NCI-H2227 treated with DMSO at 0.1 percent for 48 hours (cell line): ENCODE measurements at regions not wholly inside any gene's neighbourhood (a gene's known extent, or its start where the extent isn't known, plus 50 kb on each side); places are given as distances from the start of the nearest gene placed in this dataset.

ENCODE experiments used
- DNase-seq: peaks from one replicate; lab custom pipeline; 2025; lab: John Stamatoyannopoulos, UW

GRCh38 chr12:93299262-93299846 lies 78.4 kb upstream of the NUDT4 start:
- no peak for DNase-seq

DNA sequence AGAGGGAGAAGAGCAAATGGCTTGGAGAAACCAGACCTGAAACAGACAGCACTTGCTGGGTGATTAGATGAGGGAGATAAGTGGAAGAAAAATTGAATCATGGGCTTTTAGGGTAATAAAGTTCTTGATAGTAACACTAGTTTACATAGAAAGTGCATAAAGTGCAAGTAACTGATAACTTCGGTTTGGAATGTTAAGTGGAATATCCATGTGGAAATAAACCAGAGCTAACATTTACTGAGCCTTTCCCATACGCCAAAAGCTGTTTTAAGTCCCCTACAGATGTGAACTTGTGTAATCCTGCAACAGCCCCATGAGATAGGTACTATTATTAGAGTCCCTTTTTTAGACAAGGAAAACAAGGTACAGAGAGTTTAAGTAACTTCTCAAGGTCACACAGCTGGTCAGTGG lies 77.1 kb upstream of the NUDT4 start:
- no peak for DNase-seq

- no peak for DNase-seq
Observed at GRCh38 chr12:93302331-93303229, 75.1 kb upstream of the NUDT4 start.

DNA sequence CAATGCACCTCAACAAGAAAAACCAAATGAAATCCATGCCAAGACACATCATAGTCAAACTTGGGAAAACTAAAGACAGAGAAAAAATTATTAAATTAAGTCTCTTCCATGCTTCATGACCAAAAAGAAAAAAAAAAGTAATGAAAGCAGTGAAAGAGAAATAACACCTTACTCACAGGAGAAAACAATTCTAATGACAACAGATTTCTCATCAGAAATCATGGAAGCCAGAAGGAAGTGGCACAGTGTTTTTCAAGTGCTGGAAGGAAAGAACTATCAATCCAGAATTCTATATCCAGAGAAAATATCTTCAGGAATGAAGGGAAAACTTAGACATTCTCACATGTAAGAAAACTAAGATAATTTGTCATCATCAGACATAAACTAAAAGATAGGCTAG lies 71.1 kb upstream of the NUDT4 start:
- no peak for DNase-seq

DNA sequence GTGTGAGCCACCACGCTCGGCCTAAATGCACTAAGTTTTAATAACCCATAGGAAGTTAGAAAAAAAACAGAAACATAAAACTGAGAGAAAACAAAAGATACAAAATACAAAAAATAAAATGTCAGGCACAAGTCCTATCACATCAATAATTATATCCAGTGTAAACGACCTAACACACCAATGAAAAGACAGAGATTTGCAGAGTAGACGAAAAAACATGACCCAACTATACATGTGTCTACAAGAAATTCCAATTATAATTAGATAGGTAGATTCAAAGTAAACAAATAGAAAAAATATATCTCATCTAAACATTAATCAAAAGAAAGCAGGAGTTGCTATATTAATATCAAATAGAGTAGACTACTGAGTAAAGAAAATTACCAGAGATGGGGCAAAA lies 69.4 kb upstream of the NUDT4 start:
- no peak for DNase-seq

- no peak for DNase-seq
Observed at GRCh38 chr12:93311827-93312226, 65.9 kb upstream of the NUDT4 start.

DNA sequence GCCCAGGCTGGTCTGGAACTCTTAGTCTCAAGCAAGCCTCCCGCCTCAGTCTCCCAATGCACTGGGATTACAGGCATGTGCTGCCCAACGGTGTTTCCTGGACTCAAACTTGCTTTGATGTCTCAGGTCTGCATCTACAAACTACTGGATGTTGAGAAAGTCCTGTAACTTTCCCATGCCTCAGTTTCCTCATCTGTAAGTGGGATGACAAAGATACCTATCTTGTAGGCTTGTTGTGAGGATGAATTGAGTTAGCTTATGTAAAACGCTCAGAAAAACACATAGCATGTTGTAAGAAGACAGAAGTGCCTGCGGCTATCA lies 63.6 kb upstream of the NUDT4 start:
- DNase-seq, result no peak

GRCh38 chr12:93315385-93315906 lies 62.3 kb upstream of the NUDT4 start:
- peak; percentile 38 for DNase-seq

DNA sequence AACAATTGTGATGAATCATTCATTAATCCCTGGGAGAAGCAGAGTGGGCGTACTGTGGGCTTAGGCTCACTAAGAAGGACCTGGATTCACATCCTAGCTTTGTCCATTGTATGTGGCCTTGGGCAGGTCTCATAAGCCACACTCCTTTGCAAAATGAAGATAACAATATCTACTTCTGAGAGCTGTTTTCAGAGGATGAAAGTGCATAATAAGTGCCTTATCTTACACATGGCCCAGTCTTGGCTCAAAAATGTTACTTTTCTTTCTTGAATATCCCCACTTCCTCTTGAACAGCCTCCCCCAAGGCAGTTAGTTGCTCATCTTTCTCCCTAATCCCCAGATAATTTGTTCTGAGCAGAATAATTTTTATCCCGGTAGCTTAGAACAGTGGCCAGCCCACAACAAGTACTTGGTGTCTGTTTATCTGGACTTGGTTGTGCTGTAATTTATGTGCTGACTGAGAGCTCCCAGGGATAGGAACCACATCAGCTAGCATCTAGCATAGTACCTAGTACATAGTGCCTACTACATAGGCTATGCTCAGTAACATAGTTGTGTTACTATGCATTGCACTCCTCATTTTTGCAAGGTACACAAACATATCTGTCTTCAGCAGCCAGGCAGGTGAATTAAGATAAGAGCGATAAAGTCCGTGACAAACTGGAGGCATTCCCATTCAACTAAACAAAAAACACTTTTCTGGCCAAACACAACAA lies 61.7 kb upstream of the NUDT4 start:
- no peak for DNase-seq

- no peak for DNase-seq
Observed at GRCh38 chr12:93316623-93316971, 61.1 kb upstream of the NUDT4 start.

DNA sequence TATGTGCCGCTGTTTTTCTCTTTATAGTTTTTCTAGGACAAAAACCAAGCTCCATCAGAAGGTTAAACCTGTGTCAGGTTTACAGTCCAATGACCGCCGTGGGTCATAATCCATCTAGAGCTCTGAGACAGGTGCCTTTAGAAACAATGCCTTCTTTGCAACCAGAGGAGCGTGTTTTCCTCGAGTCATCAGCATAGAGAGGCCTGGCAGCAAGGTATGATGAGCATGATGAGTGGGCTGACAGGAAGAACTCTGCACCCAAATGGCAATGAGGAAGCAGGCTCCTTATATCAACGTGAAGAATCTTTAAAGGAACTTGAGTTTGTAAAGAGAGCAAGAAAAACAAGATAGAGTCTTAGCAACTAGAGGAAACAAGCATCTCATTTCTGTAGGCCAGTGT lies 60.5 kb upstream of the NUDT4 start:
- DNase-seq, result no peak

DNA sequence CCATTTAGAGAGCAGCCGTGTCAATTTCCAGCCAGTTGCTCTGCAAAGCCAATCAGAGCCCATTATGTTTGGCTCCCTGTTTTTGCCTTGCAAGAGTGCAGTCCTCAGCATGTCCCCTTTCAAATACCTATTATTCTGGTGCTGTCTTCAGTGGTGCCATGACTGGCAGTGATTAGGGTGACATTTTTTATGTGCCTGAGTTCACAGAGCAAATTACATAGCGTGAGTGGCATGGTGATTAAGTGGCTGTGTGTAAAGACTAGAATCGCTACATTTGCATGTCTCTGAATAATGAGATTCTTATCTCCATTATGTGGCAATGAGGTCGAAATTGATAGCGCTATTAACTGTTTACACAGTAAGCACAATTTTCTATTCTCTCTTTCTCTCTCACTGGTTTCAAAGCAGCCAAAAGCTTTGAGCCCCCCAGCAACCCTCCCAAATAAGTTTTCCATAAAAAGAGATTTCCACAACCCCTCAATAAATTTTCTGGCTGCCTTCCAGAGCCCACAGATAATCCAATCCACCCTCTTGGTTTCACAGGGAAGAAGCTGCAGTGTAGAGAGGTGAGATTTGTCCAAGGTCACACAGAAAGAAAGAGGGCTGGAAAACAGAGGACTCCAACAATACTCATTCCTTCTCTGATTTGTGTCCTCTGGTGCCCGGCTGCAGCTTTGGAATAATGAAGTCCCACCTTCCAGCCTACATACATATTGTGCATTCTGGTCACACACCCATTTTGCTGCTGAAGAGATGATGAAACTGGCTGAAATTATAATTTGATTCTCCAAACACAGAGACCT lies 58.8 kb upstream of the NUDT4 start:
- DNase-seq, result peak; percentile 58

DNA sequence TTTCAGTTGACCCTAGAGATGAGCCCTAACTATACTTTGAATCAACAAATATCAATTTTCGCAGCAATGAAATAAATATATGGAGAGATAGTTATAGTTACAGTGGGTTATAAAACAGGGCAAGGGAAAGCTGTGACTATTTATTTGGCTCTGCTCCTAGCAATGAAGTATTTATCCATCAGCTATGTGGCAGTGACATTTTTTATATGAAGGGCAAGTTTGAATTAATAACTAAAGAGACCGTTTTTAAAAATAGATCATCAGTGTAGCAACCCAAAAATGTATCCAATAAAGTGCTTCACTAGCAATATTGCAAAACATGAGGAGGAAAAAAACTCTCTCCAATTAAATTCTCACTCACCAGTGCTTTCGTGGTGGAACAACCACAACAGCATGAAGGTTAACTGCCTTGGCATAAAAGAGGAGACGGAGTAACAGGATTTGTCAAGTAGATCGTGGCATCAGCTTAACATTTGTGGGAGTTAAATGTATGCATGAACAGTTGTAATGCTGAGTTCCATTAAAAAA lies 58.1 kb upstream of the NUDT4 start:
- DNase-seq, result no peak

GRCh38 chr12:93322784-93323183 lies 54.9 kb upstream of the NUDT4 start:
- DNase-seq, result no peak

GRCh38 chr12:93323625-93324329 lies 53.9 kb upstream of the NUDT4 start:
- DNase-seq, result peak; percentile 30

- DNase-seq, result no peak
Observed at GRCh38 chr12:93325855-93326254, 51.9 kb upstream of the NUDT4 start.
